ENCODE measurements at regions not wholly inside any gene's neighbourhood (a gene's known extent, or its start where the extent isn't known, plus 50 kb on each side); places are given as distances from the start of the nearest gene placed in this dataset.

GRCh38 chr5:116695681-116696080 lies 121.1 kb upstream of the SEMA6A start:
- DNase-seq (ENCODE audit: low read depth) = no peak

GRCh38 chr5:116686438-116686837 lies 111.8 kb upstream of the SEMA6A start:
- no peak for DNase-seq (ENCODE audit: low read depth)

- no peak for DNase-seq (ENCODE audit: low read depth)
Observed at GRCh38 chr5:116685931-116686330, 111.3 kb upstream of the SEMA6A start.

- no peak for DNase-seq (ENCODE audit: low read depth)
Observed at GRCh38 chr5:116685069-116685468, 110.4 kb upstream of the SEMA6A start.

GRCh38 chr5:116681334-116682013 lies 106.9 kb upstream of the SEMA6A start:
- DNase-seq (ENCODE audit: low read depth) = no peak

GRCh38 chr5:116675626-116675910 lies 100.9 kb upstream of the SEMA6A start:
- no peak for DNase-seq (ENCODE audit: low read depth)

- no peak for DNase-seq (ENCODE audit: low read depth)
Observed at GRCh38 chr5:116674881-116675625, 100.4 kb upstream of the SEMA6A start.

- no peak for DNase-seq (ENCODE audit: low read depth)
Observed at GRCh38 chr5:116673453-116673852, 98.8 kb upstream of the SEMA6A start.

GRCh38 chr5:116672203-116672602 lies 97.6 kb upstream of the SEMA6A start:
- DNase-seq (ENCODE audit: low read depth) = no peak

GRCh38 chr5:116671211-116671736 lies 96.7 kb upstream of the SEMA6A start:
- no peak for DNase-seq (ENCODE audit: low read depth)

- no peak for DNase-seq (ENCODE audit: low read depth)
Observed at GRCh38 chr5:116669261-116670031, 94.8 kb upstream of the SEMA6A start.

GRCh38 chr5:116668390-116668789 lies 93.8 kb upstream of the SEMA6A start:
- DNase-seq (ENCODE audit: low read depth) = no peak

- DNase-seq (ENCODE audit: low read depth) = no peak
Observed at GRCh38 chr5:116666901-116667300, 92.3 kb upstream of the SEMA6A start.

- no peak for DNase-seq (ENCODE audit: low read depth)
Observed at GRCh38 chr5:116664988-116665387, 90.4 kb upstream of the SEMA6A start.

- no peak for DNase-seq (ENCODE audit: low read depth)
Observed at GRCh38 chr5:116663081-116663480, 88.5 kb upstream of the SEMA6A start.

GRCh38 chr5:116661419-116661818 lies 86.8 kb upstream of the SEMA6A start:
- no peak for DNase-seq (ENCODE audit: low read depth)

GRCh38 chr5:116660929-116661328 lies 86.3 kb upstream of the SEMA6A start:
- DNase-seq (ENCODE audit: low read depth) = no peak

- DNase-seq (ENCODE audit: low read depth) = no peak
Observed at GRCh38 chr5:116658830-116659229, 84.2 kb upstream of the SEMA6A start.

GRCh38 chr5:116658141-116658540 lies 83.5 kb upstream of the SEMA6A start:
- DNase-seq (ENCODE audit: low read depth) = no peak

GRCh38 chr5:116655431-116655830 lies 80.8 kb upstream of the SEMA6A start:
- no peak for DNase-seq (ENCODE audit: low read depth)

- DNase-seq (ENCODE audit: low read depth) = no peak
Observed at GRCh38 chr5:116654925-116655324, 80.3 kb upstream of the SEMA6A start.

GRCh38 chr5:116652903-116653302 lies 78.3 kb upstream of the SEMA6A start:
- no peak for DNase-seq (ENCODE audit: low read depth)

GRCh38 chr5:116652196-116652729 lies 77.6 kb upstream of the SEMA6A start:
- DNase-seq (ENCODE audit: low read depth) = no peak

All from CMK (cell line).